SJCRH30 (cell line): ENCODE measurements at regions not wholly inside any gene's neighbourhood (a gene's known extent, or its start where the extent isn't known, plus 50 kb on each side); places are given as distances from the start of the nearest gene placed in this dataset.

Experiments used
- DNase-seq, 2 experiments: peaks; one replicate each; pipeline ENCODE4 v3.0.0-alpha.2; 2015 to 2020
- H3K27ac ChIP-seq: fragments of 250-450 bp; sonication (Bioruptor Pico); 2 replicates; pipeline ENCODE4 v1.5.1; 2020; ENCODE audit warnings: mild to moderate bottlenecking, moderate library complexity
- H3K27me3 ChIP-seq: fragments of 250-450 bp; sonication (Bioruptor Pico); 2 replicates; pipeline ENCODE4 v1.5.1; 2020; ENCODE audit warnings: mild to moderate bottlenecking, moderate library complexity
- H3K36me3 ChIP-seq: fragments of 250-450 bp; sonication (Bioruptor Pico); 2 replicates; pipeline ENCODE4 v1.5.1; 2020; ENCODE audit warnings: mild to moderate bottlenecking, moderate library complexity
- H3K4me1 ChIP-seq: fragments of 250-450 bp; sonication (Bioruptor Pico); 2 replicates; pipeline ENCODE4 v1.5.1; 2020; ENCODE audit warnings: mild to moderate bottlenecking, moderate library complexity
- H3K4me3 ChIP-seq: fragments of 250-450 bp; sonication (Bioruptor Pico); 2 replicates; pipeline ENCODE4 v1.5.1; 2020; ENCODE audit warnings: mild to moderate bottlenecking, moderate library complexity
- H3K9me3 ChIP-seq: fragments of 250-450 bp; sonication (Bioruptor Pico); replicated peaks from 2 replicates; pipeline ENCODE4 v1.5.1; 2020; ENCODE audit warnings: mild to moderate bottlenecking, moderate library complexity

DNA sequence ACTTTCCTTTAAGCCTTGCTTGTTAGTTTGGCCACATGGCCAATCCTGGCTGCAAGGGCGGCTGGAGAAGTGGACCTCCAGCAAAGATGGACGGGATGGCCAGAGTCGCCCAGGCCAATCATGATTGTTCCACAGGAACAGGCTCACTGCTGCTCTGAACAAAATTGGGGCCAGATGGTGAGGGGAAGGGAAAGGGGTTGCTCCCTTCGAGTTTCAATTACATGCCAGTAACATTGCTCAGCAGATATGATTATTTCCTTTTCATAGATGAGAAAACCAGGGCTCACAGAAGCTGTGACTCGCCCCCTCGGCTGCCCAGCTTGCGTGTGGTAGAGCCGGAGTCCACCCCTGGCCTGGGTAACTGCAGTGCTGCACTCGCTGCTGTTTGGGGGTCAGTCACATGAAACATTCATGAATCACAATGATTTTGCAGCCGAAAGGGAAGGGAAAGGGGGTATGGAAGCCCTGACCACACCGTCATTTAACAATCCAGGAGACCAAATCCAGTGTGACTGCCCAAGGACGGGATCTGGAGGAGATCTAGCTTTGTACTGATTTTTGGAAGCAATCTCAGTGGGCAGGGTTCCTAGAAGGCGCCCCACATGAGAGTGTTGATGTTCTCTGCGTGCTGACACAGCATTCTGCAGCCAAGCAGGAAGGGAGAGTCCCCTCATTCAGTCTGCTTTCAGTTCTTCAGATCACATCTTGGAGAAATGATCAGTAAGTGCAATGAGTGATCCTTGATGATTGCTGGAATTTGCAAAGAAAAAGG is 77.3 kb upstream of the MSX1 start:
- H3K27ac ChIP-seq = no peak overlapping the region
- H3K4me1 ChIP-seq = no peaks in the 10 kb centered on the region
- H3K27me3 ChIP-seq = no peaks in the 10 kb centered on the region
- H3K4me3 ChIP-seq = no peak overlapping the region
- no peak for DNase-seq
- H3K36me3 ChIP-seq = no peaks in the 10 kb centered on the region
- no peaks in the 10 kb centered on the region for H3K9me3 ChIP-seq

DNA sequence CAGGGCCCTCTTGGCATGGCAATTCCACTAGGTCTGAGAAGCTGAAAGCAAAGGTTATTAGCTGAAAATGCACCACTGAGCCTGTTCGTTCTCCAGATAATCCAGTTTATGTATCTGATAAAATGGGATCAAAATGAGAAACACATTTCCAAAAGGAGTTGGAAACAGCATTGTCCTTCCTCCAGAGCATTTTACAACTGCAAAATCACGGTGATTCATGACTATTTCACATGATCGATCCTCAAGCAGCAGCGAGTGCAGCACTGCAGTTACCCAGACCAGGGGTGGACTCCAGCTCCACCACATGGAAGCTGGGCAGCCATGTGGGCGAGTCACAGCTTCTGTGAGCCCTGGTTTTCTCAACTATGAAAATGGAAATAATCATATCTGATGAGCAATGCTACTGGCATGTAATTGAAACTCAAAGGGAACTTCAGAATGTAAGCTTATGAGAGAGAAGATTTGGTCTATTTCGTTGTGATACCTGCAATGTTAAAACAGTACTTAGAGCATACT is 78.7 kb upstream of the MSX1 start:
- Histone ChIP-seq H3K27ac (no peak overlapping the region), H3K4me1 (no peaks in the 10 kb centered on the region), H3K9me3 (no peaks in the 10 kb centered on the region), H3K27me3 (no peaks in the 10 kb centered on the region), H3K36me3 (no peaks in the 10 kb centered on the region), H3K4me3 (no peak overlapping the region)
- DNase-seq = no peak

DNA sequence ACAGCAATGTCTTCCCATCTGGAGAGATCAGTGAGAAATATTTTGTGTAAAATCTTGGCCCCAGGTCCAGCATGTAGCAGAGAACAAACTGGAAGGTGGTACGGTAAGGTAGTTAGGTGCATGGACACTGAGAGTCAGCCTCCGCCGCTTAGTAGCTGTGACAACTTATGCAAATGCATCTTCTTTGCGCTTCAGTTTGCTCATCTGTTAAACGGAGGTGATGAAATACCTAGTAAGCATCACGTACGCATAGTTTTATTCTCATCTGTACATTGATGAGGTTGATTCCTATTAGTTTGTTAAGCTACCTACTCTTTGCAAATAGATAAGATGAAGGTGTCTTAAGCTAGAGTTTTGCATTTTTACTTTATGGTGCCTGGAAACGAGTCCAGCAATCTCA is 80.0 kb upstream of the MSX1 start:
- no peaks in the 10 kb centered on the region for H3K4me1 ChIP-seq
- no peak overlapping the region for H3K4me3 ChIP-seq
- no peaks in the 10 kb centered on the region for H3K36me3 ChIP-seq
- H3K27me3 ChIP-seq = no peaks in the 10 kb centered on the region
- H3K27ac ChIP-seq = no peak overlapping the region
- DNase-seq = no peak
- H3K9me3 ChIP-seq = no peaks in the 10 kb centered on the region

DNA sequence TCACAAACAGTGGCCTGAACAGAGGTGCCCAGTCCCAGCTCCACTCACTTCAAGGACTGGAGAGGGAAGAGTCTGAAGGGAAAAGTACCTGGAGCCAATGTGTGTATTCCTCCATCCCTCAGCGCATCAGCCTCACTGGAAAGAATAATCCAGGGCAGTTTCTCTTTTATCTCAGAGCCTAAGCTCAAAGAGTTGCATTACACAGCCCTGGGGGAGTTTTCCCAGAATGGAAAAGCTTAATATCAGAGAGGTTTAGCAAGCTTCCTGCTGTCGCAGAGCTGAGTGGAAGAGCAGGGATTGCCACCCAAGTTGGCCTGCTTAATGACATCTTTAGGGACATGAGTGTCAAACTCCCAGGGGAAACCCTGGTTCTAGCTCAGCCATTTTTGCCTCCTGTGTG is 80.4 kb upstream of the MSX1 start:
- no peaks in the 10 kb centered on the region for H3K9me3 ChIP-seq
- H3K4me3 ChIP-seq = no peak overlapping the region
- no peak overlapping the region for H3K27ac ChIP-seq
- no peaks in the 10 kb centered on the region for H3K4me1 ChIP-seq
- no peak for DNase-seq
- H3K36me3 ChIP-seq = no peaks in the 10 kb centered on the region
- no peaks in the 10 kb centered on the region for H3K27me3 ChIP-seq

DNA sequence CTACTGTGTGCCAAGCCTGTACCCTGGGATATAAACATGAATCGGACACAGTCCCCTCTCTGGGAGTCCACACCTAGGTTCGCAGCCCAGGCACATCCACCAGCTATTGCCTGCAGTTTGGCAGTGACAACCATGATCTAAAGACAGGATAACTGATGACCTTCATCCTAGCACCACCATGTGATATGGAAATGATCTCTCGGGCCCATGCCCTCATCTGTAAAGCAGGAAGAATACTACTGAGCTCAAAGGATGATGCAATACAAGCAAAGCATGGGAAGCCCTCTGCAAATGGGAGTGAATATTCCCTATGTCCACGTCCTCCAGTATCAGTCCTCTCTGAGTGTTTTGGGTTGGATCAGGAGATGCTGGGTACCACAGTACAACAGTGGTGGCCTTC is 80.9 kb upstream of the MSX1 start:
- no peak for DNase-seq
- Histone ChIP-seq H3K4me1 (no peaks in the 10 kb centered on the region), H3K4me3 (no peak overlapping the region), H3K27me3 (no peaks in the 10 kb centered on the region; the same call in 1 of the 2 replicates), H3K27ac (no peak overlapping the region), H3K9me3 (no peaks in the 10 kb centered on the region), H3K36me3 (no peaks in the 10 kb centered on the region)

DNA sequence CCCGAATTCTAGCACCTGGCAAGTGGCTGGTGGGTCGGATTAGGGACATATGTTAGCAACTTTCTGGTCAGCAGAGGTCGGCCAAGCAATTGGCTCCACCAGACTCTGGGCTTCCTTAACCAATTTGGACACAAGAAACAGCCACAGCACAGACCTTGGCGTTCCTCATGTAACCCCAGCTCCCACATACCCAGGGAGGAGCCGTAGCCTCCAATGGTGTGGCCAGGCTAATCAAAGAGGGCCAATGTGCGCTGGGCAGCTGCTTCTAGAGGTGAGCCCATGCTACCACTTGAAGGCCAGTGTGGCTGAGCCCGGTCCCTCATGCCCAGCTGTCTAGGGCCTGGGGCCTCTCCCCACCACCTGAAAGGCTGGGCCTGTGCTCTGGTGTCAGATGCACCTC is 82.5 kb upstream of the MSX1 start:
- Histone ChIP-seq H3K36me3 (no peaks in the 10 kb centered on the region), H3K4me3 (no peak overlapping the region), H3K27ac (no peak overlapping the region), H3K4me1 (no peaks in the 10 kb centered on the region), H3K27me3 (no peaks in the 10 kb centered on the region; the same call in 1 of the 2 replicates), H3K9me3 (no peaks in the 10 kb centered on the region)
- no peak for DNase-seq

DNA sequence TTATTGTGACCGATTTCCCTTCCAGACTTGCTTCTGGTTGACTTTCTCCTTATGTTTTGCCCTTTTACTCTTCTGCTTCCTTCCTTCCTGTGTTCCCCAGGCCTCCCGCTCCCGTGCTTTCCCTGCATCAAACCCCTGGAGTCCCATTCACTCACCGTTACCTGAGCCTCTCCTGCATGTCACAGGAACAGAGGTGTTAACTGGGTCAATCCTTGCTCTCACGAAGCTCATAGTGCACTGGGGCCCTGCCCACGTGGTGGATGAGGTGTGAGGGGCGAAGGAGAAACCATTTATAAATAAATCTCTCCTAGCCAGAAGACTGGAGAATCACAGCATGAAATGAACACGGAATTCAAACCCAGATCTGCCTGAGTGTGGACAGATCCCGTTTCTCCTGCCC is 83.1 kb upstream of the MSX1 start:
- no peaks in the 10 kb centered on the region for H3K4me1 ChIP-seq
- H3K36me3 ChIP-seq = no peaks in the 10 kb centered on the region
- DNase-seq = no peak
- H3K4me3 ChIP-seq = no peak overlapping the region
- H3K27ac ChIP-seq = no peak overlapping the region
- no peaks in the 10 kb centered on the region; the same call in 1 of the 2 replicates for H3K27me3 ChIP-seq
- no peaks in the 10 kb centered on the region for H3K9me3 ChIP-seq

DNA sequence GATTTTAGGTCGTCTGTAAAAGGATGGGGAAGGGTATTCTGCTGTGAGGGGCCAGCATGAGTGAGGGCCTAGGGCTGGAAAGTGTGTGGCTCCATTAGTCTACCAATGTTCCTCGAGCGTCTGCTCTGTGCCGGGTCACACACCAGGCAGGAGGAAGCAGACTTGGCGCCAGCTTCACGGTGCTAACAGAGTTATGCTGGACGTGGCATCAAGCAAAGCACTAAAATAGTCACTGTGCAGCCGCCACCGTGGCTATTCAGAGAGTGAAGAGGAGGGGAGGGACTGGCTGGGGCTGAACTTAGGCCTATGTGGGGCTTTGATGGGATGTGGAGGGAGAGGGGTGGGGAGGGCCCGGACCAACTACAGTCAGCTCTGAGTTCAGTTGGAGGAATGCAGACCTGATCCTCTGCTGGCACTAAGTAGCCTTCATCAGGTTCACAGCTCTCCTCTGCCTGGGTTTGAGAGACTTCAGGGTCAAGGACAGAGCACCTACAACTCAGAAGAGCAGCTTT is 83.9 kb upstream of the MSX1 start:
- no peaks in the 10 kb centered on the region for H3K36me3 ChIP-seq
- H3K4me1 ChIP-seq = no peaks in the 10 kb centered on the region
- no peak overlapping the region for H3K4me3 ChIP-seq
- no peak overlapping the region for H3K27ac ChIP-seq
- DNase-seq = no peak
- H3K27me3 ChIP-seq = no peaks in the 10 kb centered on the region; the same call in 1 of the 2 replicates
- H3K9me3 ChIP-seq = no peaks in the 10 kb centered on the region; the same call in 1 of the 2 replicates

DNA sequence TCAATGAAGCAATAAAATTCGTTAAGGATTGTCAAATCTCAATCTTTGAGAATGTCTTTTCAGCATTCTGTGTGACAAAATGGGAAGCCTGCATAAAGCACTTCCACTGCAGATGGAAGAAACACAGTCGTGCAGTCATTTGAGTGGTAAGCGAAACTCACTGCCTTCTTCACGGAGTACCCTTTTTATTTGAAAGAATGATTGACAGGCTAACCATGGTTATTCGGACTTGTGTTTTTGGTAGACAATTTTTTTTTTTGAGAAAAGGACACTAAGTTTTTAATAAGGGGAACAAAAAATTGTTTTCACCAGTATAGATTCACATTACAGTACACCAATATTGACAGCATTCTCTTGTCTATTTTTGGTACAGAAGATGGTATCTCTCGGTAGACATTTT is 86.9 kb upstream of the MSX1 start:
- Histone ChIP-seq H3K4me3 (no peak overlapping the region), H3K4me1 (no peaks in the 10 kb centered on the region), H3K36me3 (no peaks in the 10 kb centered on the region), H3K9me3 (no peaks in the 10 kb centered on the region; the same call in 1 of the 2 replicates), H3K27me3 (no peaks in the 10 kb centered on the region; the same call in 1 of the 2 replicates), H3K27ac (no peak overlapping the region)
- DNase-seq = no peak

DNA sequence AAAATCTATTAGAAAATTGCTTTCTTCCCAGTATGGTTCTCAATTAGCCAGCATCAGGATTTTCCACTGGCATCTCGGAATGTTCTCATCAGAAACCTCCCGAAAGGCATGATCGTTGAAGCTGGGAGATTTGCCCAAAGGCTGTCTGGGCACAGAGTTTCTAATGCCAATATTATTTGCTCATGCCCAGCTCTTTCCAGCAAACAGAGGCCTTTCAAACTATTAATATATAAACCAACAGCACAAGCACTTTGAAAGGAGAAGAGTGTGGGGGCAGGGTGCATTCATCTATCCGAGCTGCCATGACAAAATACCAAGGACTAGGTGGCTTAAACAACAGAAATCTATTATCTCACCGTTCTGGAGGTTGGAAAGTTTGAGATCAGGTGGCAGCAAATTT is 88.3 kb upstream of the MSX1 start:
- Histone ChIP-seq H3K27me3 (no peaks in the 10 kb centered on the region; the same call in 1 of the 2 replicates), H3K36me3 (no peaks in the 10 kb centered on the region), H3K4me3 (no peak overlapping the region), H3K9me3 (no peaks in the 10 kb centered on the region; the same call in 1 of the 2 replicates), H3K4me1 (no peaks in the 10 kb centered on the region), H3K27ac (no peak overlapping the region)
- no peak for DNase-seq

DNA sequence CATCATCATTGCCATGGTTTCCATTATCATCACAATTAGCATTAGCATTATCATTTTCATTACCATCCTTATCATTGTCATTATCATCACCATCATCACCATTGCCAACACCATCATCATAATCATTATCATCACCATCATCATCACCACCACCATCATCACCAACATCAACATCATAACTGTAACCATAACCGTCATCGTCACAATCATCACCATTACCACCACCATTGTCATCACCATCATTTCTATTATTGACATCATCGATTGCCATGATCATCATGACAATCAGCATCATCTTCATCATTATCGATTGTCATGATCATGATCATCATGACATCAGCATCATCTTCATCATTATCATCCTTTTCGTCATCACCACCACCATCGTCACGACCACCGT is 88.9 kb upstream of the MSX1 start:
- no peaks in the 10 kb centered on the region; the same call in 1 of the 2 replicates for H3K9me3 ChIP-seq

DNA sequence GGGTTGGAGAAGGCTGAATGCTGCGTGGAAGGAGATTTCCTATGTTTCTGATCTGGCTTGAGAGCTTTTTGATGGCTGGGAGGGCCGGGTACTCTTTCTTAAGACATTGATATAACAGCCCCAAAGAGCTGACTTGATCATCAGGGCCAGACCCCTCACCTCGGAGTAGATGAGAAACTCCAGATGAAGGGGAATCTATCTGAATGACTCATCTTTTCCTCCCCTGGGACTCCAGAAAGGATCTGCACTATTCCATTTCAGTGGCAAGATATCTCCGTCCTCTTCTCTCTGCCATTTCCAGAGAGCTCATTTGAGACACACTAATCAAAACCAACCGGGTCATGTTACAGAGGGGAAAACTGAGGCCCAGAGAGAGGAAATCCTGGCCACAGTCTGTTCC is 92.9 kb upstream of the MSX1 start:
- Histone ChIP-seq H3K27ac (no peak overlapping the region), H3K4me1 (peaks cover 10% of the 10 kb centered on the region; the same call in 1 of the 2 replicates), H3K4me3 (no peak overlapping the region), H3K9me3 (no peaks in the 10 kb centered on the region; the same call in 1 of the 2 replicates), H3K27me3 (no peaks in the 10 kb centered on the region), H3K36me3 (no peaks in the 10 kb centered on the region)
- no peak for DNase-seq

More for the DNA sequence above, 88.9 kb upstream of the MSX1 start:
- Histone ChIP-seq H3K36me3 (no peaks in the 10 kb centered on the region), H3K4me1 (no peaks in the 10 kb centered on the region), H3K27ac (no peak overlapping the region), H3K4me3 (no peak overlapping the region), H3K27me3 (no peaks in the 10 kb centered on the region; the same call in 1 of the 2 replicates)
- DNase-seq = no peak

DNA sequence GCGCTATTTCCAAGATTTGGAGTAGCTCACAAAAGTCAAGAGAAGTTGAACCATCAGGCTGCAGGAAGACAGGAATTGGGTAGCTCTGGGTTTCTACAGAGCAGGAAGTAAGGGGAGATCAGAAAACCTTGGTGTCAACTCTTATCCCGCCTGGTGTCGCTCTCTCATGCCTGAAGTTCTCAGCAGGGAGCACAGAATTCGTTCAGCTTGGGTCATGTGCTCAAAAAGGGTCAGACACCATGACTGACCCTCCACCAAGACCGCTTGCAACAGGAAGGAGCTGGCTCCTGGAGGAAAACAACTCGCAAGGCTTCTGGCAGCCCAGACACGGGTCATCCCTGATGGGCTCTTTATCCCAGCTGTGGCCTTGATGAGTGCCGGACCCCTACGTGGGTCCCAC is 93.7 kb upstream of the MSX1 start:
- no peak for DNase-seq
- no peaks in the 10 kb centered on the region for H3K27me3 ChIP-seq
- H3K4me3 ChIP-seq = no peak overlapping the region
- no peaks in the 10 kb centered on the region; the same call in 1 of the 2 replicates for H3K9me3 ChIP-seq
- no peak overlapping the region for H3K27ac ChIP-seq
- H3K4me1 ChIP-seq = peaks cover 10% of the 10 kb centered on the region; the same call in 1 of the 2 replicates
- H3K36me3 ChIP-seq = no peaks in the 10 kb centered on the region

DNA sequence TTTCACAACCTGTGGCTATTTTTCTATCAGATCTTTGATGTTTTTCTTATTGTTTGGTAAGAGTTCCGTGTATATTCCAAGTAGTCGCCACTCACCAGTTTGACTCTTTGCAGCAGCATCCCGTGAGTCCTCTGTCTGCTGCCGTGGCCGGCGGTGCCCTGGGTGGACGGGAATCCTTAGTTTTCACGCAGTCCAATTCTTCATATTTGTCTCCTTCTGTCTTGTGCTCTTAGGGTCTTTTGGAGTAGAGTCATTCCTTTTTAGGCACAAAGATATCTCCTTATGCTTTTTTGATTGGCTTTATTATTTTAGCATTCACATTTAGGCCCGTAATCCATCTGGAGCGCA is 94.9 kb upstream of the MSX1 start:
- H3K36me3 ChIP-seq = no peaks in the 10 kb centered on the region
- no peaks in the 10 kb centered on the region for H3K9me3 ChIP-seq
- peaks cover 10% of the 10 kb centered on the region; the same call in 1 of the 2 replicates for H3K4me1 ChIP-seq
- H3K27ac ChIP-seq = no peak overlapping the region
- H3K27me3 ChIP-seq = no peaks in the 10 kb centered on the region
- no peak for DNase-seq
- no peak overlapping the region for H3K4me3 ChIP-seq

DNA sequence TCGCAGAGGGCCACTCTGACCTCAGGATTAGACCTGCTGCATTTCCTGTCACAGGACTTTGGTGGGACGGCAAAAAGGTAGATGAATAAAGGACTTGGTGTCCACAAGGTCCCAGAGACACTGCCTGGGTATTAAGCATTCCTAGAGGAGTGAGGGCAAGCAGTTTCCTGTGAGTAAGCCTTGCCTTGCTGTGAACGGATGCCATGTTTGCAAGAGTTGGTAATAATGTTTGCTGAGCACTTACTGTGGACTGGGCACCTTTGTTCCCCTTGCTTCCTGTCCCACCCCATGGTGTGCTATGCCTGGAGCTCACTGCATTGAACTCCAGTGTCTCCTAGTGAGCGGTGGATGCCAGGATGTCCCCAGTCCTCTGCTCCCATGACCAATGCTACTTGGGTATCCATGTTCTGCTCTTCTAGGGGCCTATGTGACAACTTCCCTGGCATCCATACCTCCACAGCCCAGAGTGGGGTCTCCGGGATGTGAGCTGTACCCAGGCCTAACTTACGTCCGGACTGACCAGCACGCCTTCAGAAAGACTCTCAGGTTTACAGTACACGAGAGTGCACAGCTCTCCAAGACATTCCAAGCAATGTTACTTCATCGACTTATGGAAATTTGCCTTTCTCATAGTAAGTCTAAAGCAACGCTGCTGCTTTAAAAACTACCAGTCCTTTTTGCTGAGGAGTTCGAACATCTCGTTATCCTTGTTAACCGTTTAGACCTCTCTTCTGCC is 95.5 kb upstream of the MSX1 start:
- Histone ChIP-seq H3K9me3 (no peaks in the 10 kb centered on the region), H3K36me3 (no peaks in the 10 kb centered on the region), H3K27me3 (no peaks in the 10 kb centered on the region), H3K27ac (no peak overlapping the region), H3K4me1 (peaks cover 10% of the 10 kb centered on the region; the same call in 1 of the 2 replicates), H3K4me3 (no peak overlapping the region)
- no peak for DNase-seq
